PC-9 (cell line): ENCODE measurements at regions not wholly inside any gene's neighbourhood (a gene's known extent, or its start where the extent isn't known, plus 50 kb on each side); places are given as distances from the start of the nearest gene placed in this dataset.

Experiments used
- BruUV-seq: library from RNA; stranded (reverse); fragments of 400-500 nt; replicated peaks from 2 replicates; lab custom pipeline; 2021; lab: Mats Ljungman, UMichigan
- CTCF ChIA-PET: fragments of 300-600 bp; sonication (Branson Sonifier 250); formaldehyde crosslinking; loops from one replicate; lab custom pipeline; 2022; ENCODE audit warnings: antibody characterized with exemption; lab: Charles Lee
- POLR2A ChIA-PET: fragments of 300-600 bp; sonication (Branson Sonifier 250); formaldehyde crosslinking; loops from one replicate; lab custom pipeline; 2022; ENCODE audit warnings: antibody characterized with exemption; ENCODE audit not compliant: unreplicated experiment; lab: Charles Lee
- DNase-seq, 2 experiments: peaks; one replicate each; pipeline versions ENCODE4 v3.0.0 to v3.0.0-alpha.2; 2015 to 2022; ENCODE audit warnings: mixed read lengths in 1 of 2
- H2AFZ ChIP-seq: fragments of 200-600 bp; sonication (generic); 2 replicates; pipeline ENCODE4 v1.8.1; 2017; ENCODE audit warnings: antibody characterized with exemption
- H3F3A ChIP-seq: fragments of 200-600 bp; sonication (generic); 2 replicates; pipeline ENCODE4 v1.8.1; 2017; ENCODE audit warnings: antibody characterized with exemption, mild to moderate bottlenecking, low read depth; ENCODE audit not compliant: insufficient read depth
- H3K27ac ChIP-seq: fragments of 200-600 bp; sonication (generic); 2 replicates; pipeline ENCODE4 v1.6.1; 2016; ENCODE audit warnings: mixed run types
- H3K27me3 ChIP-seq: fragments of 200-600 bp; sonication (generic); 2 replicates; pipeline ENCODE4 v1.6.1; 2016; ENCODE audit warnings: low read depth, mixed run types; ENCODE audit not compliant: insufficient read depth
- H3K36me3 ChIP-seq: fragments of 200-600 bp; sonication (generic); 2 replicates; pipeline ENCODE4 v1.6.1; 2016; ENCODE audit warnings: low read depth, mixed run types
- H3K4me1 ChIP-seq: fragments of 200-600 bp; sonication (generic); replicated peaks from 2 replicates; pipeline ENCODE4 v1.6.1; 2016; ENCODE audit warnings: mixed run types; ENCODE audit not compliant: insufficient read depth
- H3K4me2 ChIP-seq: fragments of 200-600 bp; sonication (generic); 2 replicates; pipeline ENCODE4 v1.6.1; 2017; ENCODE audit warnings: mixed run types
- H3K4me3 ChIP-seq: fragments of 200-600 bp; sonication (generic); 2 replicates; pipeline ENCODE4 v1.6.1; 2016; ENCODE audit warnings: mixed run types
- H3K79me2 ChIP-seq: fragments of 200-600 bp; sonication (generic); 2 replicates; pipeline ENCODE4 v1.6.1; 2017; ENCODE audit warnings: low read depth, mixed run types
- H3K9me2 ChIP-seq: fragments of 200-600 bp; sonication (generic); 2 replicates; pipeline ENCODE4 v1.8.1; 2017; ENCODE audit warnings: mild to moderate bottlenecking; ENCODE audit not compliant: insufficient read depth
- H3K9me3 ChIP-seq: fragments of 200-600 bp; sonication (generic); 2 replicates; pipeline ENCODE4 v1.8.1; 2016; ENCODE audit warnings: low read depth; ENCODE audit not compliant: insufficient read depth
- H4K20me1 ChIP-seq: fragments of 200-600 bp; sonication (generic); 2 replicates; pipeline ENCODE4 v1.8.1; 2017; ENCODE audit not compliant: insufficient read depth
- EZH2 ChIP-seq: fragments of 200-600 bp; sonication (generic); IDR thresholded peaks from 2 replicates; pipeline ENCODE4 v1.8.0; 2017; ENCODE audit warnings: antibody characterized with exemption, low read depth
- intact Hi-C: fragments of 100-400 bp; cut with micrococcal nuclease; formaldehyde crosslinking; loops from one replicate; pipeline ENCODE4 v1.10.0; 2022; ENCODE audit not compliant: unreplicated experiment
- TF ChIP-seq, protein P1 (sequence below): fragments of 200-600 bp; sonication (generic); conservative IDR thresholded peaks from 2 replicates; pipeline ENCODE4 v1.6.1; 2017; ENCODE audit warnings: mixed run types, antibody characterized with exemption, mild to moderate bottlenecking, moderate library complexity

- H3K27ac ChIP-seq, result no peak overlapping the region
- no peaks in the 10 kb centered on the region for H3K9me3 ChIP-seq
- peaks cover 90% of the 10 kb centered on the region for H3K27me3 ChIP-seq
- no peaks in the 10 kb centered on the region for H4K20me1 ChIP-seq
- ChIA-PET CTCF (interaction anchor here (0.7 kb wide), 1 partner anchor 46 kb away, joined by 7 read pairs; no protein-coding TSS in a partner anchor), POLR2A (interaction anchor here (0.6 kb wide), 1 partner anchor 212 kb away, joined by 5 read pairs; no protein-coding TSS in a partner anchor)
- H3F3A ChIP-seq, result no peaks in the 10 kb centered on the region
- H3K4me1 ChIP-seq, result no peaks in the 10 kb centered on the region
- H3K9me2 ChIP-seq, result no peaks in the 10 kb centered on the region
- H2AFZ ChIP-seq, result no peak overlapping the region
- no peaks in the 10 kb centered on the region for H3K79me2 ChIP-seq
- DNase-seq, result no peak
- H3K4me3 ChIP-seq, result no peak overlapping the region
- no peak overlapping the region for H3K4me2 ChIP-seq
- intact Hi-C loops, result no loop called here
- TF ChIP-seq, protein P1, sequence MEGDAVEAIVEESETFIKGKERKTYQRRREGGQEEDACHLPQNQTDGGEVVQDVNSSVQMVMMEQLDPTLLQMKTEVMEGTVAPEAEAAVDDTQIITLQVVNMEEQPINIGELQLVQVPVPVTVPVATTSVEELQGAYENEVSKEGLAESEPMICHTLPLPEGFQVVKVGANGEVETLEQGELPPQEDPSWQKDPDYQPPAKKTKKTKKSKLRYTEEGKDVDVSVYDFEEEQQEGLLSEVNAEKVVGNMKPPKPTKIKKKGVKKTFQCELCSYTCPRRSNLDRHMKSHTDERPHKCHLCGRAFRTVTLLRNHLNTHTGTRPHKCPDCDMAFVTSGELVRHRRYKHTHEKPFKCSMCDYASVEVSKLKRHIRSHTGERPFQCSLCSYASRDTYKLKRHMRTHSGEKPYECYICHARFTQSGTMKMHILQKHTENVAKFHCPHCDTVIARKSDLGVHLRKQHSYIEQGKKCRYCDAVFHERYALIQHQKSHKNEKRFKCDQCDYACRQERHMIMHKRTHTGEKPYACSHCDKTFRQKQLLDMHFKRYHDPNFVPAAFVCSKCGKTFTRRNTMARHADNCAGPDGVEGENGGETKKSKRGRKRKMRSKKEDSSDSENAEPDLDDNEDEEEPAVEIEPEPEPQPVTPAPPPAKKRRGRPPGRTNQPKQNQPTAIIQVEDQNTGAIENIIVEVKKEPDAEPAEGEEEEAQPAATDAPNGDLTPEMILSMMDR, result no peak
- no peak for TF ChIP-seq EZH2
- no TSS peak for BruUV-seq
- no peaks in the 10 kb centered on the region for H3K36me3 ChIP-seq
Observed at GRCh38 chr2:238568455-238569440, 142.0 kb downstream of the ASB1 start.

DNA sequence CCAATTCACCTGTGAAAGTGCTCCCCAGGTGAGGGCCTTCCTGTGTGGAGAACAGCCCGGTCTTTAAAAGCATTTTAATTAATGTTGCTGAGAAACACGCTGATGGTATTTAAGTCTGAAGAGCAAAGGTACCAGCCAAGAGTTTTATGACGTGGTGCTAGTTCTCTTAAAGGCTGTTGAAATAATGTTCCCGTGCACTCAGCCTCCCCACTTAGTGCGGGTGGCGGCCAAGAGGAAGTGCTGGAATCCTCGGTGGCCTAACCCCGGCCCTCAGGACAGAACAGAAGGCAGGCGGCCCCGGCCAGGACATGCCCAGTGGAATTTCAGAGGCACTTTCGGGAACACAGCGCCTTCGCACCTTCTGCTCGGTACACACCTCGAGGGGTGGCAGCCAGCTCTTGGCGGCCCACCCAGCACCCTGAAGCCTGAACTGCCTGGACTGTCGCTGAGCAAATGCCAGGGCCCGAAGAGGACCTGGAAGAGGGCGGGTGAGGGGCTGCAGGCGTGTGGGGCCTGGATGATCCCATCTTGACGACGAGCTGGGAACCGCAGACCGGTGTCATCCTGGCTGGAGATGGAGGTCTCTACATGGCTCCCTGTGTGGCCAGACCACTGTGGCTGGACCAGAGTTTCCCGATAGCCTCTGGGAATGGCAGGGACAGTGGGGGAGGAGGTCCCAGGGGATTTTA lies 142.9 kb downstream of the ASB1 start:
- H3F3A ChIP-seq, result no peaks in the 10 kb centered on the region
- POLR2A ChIA-PET, result interaction anchor here (0.6 kb wide), 1 partner anchor 212 kb away, joined by 5 read pairs; no protein-coding TSS in a partner anchor
- H3K36me3 ChIP-seq, result no peaks in the 10 kb centered on the region
- no peaks in the 10 kb centered on the region for H3K79me2 ChIP-seq
- DNase-seq, result no peak
- no peak overlapping the region for H3K4me3 ChIP-seq
- H3K4me1 ChIP-seq, result no peaks in the 10 kb centered on the region
- H2AFZ ChIP-seq, result no peak overlapping the region
- BruUV-seq, result no TSS peak
- TF ChIP-seq EZH2, result no peak
- TF ChIP-seq, protein P1, result no peak
- H3K27me3 ChIP-seq, result peaks cover 90% of the 10 kb centered on the region
- no peaks in the 10 kb centered on the region for H4K20me1 ChIP-seq
- no peaks in the 10 kb centered on the region for H3K9me3 ChIP-seq
- intact Hi-C loops, result loop anchor here (10.0 kb wide), 1 partner anchor 135 kb away; no protein-coding TSS in a partner anchor
- no peak overlapping the region for H3K27ac ChIP-seq
- no peak overlapping the region for H3K4me2 ChIP-seq
- no peaks in the 10 kb centered on the region for H3K9me2 ChIP-seq
- CTCF ChIA-PET, result no interaction called here

DNA sequence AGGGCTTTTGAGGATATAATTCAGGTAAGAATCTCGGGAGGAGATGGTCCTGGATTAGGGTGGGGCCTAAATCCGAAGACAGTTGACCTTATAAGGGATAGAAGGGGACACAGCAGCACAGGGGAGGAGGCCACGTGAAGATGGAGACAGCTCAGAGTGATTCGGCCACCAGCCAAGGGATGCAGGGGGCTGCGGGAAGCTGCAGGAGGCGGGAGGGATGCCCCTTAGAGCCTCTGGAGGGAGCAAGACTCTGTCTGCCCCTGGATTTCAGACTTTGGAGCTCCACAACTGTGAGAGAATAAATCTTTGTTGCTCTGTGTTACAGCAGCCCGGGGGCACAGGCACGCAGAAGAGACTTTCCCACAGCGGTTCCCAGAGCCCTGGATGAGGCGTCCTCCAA lies 143.7 kb downstream of the ASB1 start:
- Histone ChIP-seq H3F3A (no peaks in the 10 kb centered on the region), H2AFZ (no peak overlapping the region), H3K4me2 (no peak overlapping the region), H3K36me3 (no peaks in the 10 kb centered on the region), H3K27ac (no peak overlapping the region), H3K27me3 (peaks cover 90% of the 10 kb centered on the region), H3K9me3 (no peaks in the 10 kb centered on the region), H3K79me2 (no peaks in the 10 kb centered on the region), H3K9me2 (no peaks in the 10 kb centered on the region), H3K4me3 (no peak overlapping the region), H4K20me1 (no peaks in the 10 kb centered on the region), H3K4me1 (no peaks in the 10 kb centered on the region)
- ChIA-PET POLR2A (no interaction called here), CTCF (no interaction called here)
- intact Hi-C loops, result loop anchor here (10.0 kb wide), 1 partner anchor 134 kb away; no protein-coding TSS in a partner anchor
- DNase-seq, result no peak
- no TSS peak for BruUV-seq
- no peak for TF ChIP-seq EZH2
- TF ChIP-seq, protein P1, result no peak
